Hepatocyte (in vitro differentiated cells): ENCODE measurements at regions not wholly inside any gene's neighbourhood (a gene's known extent, or its start where the extent isn't known, plus 50 kb on each side); places are given as distances from the start of the nearest gene placed in this dataset.

ENCODE experiments used
- DNase-seq: peaks from one replicate; pipeline ENCODE4 v3.0.0-alpha.2; 2016; ENCODE audit warnings: low spot score
- H2AFZ ChIP-seq: fragments of 200-600 bp; sonication (generic); 2 replicates; pipeline ENCODE4 v1.6.0; 2016; ENCODE audit warnings: antibody characterized with exemption, mild to moderate bottlenecking
- H3K27ac ChIP-seq: fragments of 200-600 bp; sonication (generic); 2 replicates; pipeline ENCODE4 v1.5.1; 2016; ENCODE audit warnings: mild to moderate bottlenecking
- H3K27me3 ChIP-seq: fragments of 200-600 bp; sonication (generic); 2 replicates; pipeline ENCODE4 v1.6.1; 2016
- H3K36me3 ChIP-seq: fragments of 200-600 bp; sonication (generic); replicated peaks from 2 replicates; pipeline ENCODE4 v1.5.1; 2016; ENCODE audit warnings: low read depth; ENCODE audit not compliant: insufficient read depth
- H3K4me1 ChIP-seq: fragments of 200-600 bp; sonication (generic); 2 replicates; pipeline ENCODE4 v1.5.1; 2016; ENCODE audit warnings: mild to moderate bottlenecking, moderate library complexity; ENCODE audit not compliant: insufficient read depth
- H3K4me2 ChIP-seq: fragments of 200-600 bp; sonication (generic); 2 replicates; pipeline ENCODE4 v1.6.0; 2016
- H3K4me3 ChIP-seq: fragments of 200-600 bp; sonication (generic); 2 replicates; pipeline ENCODE4 v1.5.1; 2016; ENCODE audit warnings: mild to moderate bottlenecking
- H3K79me2 ChIP-seq: fragments of 200-600 bp; sonication (generic); 2 replicates; pipeline ENCODE4 v1.6.0; 2017; ENCODE audit warnings: mild to moderate bottlenecking
- H3K9me2 ChIP-seq: fragments of 200-600 bp; sonication (generic); replicated peaks from 2 replicates; pipeline ENCODE4 v1.6.0; 2017; ENCODE audit warnings: mild to moderate bottlenecking; ENCODE audit not compliant: insufficient read depth
- H3K9me3 ChIP-seq: fragments of 200-600 bp; sonication (generic); 2 replicates; pipeline ENCODE4 v1.5.1; 2016; ENCODE audit warnings: low read depth, mild to moderate bottlenecking
- H4K20me1 ChIP-seq: fragments of 200-600 bp; sonication (generic); 2 replicates; pipeline ENCODE4 v1.6.0; 2016; ENCODE audit warnings: mild to moderate bottlenecking; ENCODE audit not compliant: insufficient read depth, poor library complexity, severe bottlenecking
- CTCF ChIP-seq: fragments of 200-600 bp; sonication (generic); IDR thresholded peaks from 2 replicates; pipeline ENCODE4 v1.5.1; 2016; ENCODE audit warnings: antibody characterized with exemption, mild to moderate bottlenecking; ENCODE audit not compliant: poor library complexity
- EZH2 ChIP-seq: fragments of 200-600 bp; sonication (generic); IDR thresholded peaks from 2 replicates; pipeline ENCODE4 v1.6.1; 2016; ENCODE audit warnings: antibody characterized with exemption, mild to moderate bottlenecking, borderline replicate concordance
- EZH2phosphoT487 ChIP-seq: fragments of 200-600 bp; sonication (generic); IDR thresholded peaks from one replicate; pipeline ENCODE4 v1.6.1; 2018; ENCODE audit warnings: antibody characterized with exemption, mild to moderate bottlenecking, low read depth, moderate library complexity; ENCODE audit not compliant: unreplicated experiment, severe bottlenecking
- WGBS: methylation state at CpG from one replicate; pipeline ENCODE4 v1.1.6; 2016; ENCODE audit warnings: low lambda C conversion rate; ENCODE audit errors: missing lambda C conversion rate; 5-methylcytosine and 5-hydroxymethylcytosine counted together

- H4K20me1 ChIP-seq: no peaks in the 10 kb centered on the region
- no peaks in the 10 kb centered on the region for H3K9me2 ChIP-seq
- no peak overlapping the region for H3K27ac ChIP-seq
- no peak for DNase-seq
- no peaks in the 10 kb centered on the region for H3K4me1 ChIP-seq
- no peaks in the 10 kb centered on the region for H3K27me3 ChIP-seq
- H2AFZ ChIP-seq: no peak overlapping the region
- H3K79me2 ChIP-seq: no peaks in the 10 kb centered on the region
- H3K9me3 ChIP-seq: no peaks in the 10 kb centered on the region
- H3K4me2 ChIP-seq: no peak overlapping the region
- WGBS: 64% methylated on average over 3 of the region's 3 CpGs
- H3K36me3 ChIP-seq: no peaks in the 10 kb centered on the region
- no peak overlapping the region for H3K4me3 ChIP-seq
- no peak for TF ChIP-seq CTCF
- no peak for TF ChIP-seq EZH2
- TF ChIP-seq EZH2phosphoT487: no peak
Observed at GRCh38 chr4:19285146-19285545, 966.6 kb upstream of the SLIT2 start.

- Histone ChIP-seq H3K4me3 (no peak overlapping the region), H3K9me2 (no peaks in the 10 kb centered on the region)
Observed at GRCh38 chr4:19278665-19279064, 973.0 kb upstream of the SLIT2 start.

GRCh38 chr4:19266566-19266965, 985.1 kb upstream of the SLIT2 start:
- DNase-seq: no peak
- no peaks in the 10 kb centered on the region for H3K27me3 ChIP-seq
- TF ChIP-seq EZH2 (no peak), EZH2phosphoT487 (no peak), CTCF (no peak)
- no peaks in the 10 kb centered on the region for H4K20me1 ChIP-seq
- no peak overlapping the region for H3K27ac ChIP-seq
- H3K9me2 ChIP-seq: no peaks in the 10 kb centered on the region
- no peaks in the 10 kb centered on the region for H3K4me1 ChIP-seq
- no peak overlapping the region for H3K4me2 ChIP-seq
- 42% methylated on average over 2 of the region's 2 CpGs for WGBS
- H3K36me3 ChIP-seq: no peaks in the 10 kb centered on the region
- no peaks in the 10 kb centered on the region for H3K9me3 ChIP-seq
- no peak overlapping the region for H2AFZ ChIP-seq
- no peak overlapping the region for H3K4me3 ChIP-seq
- H3K79me2 ChIP-seq: no peaks in the 10 kb centered on the region

More at GRCh38 chr4:19278665-19279064, 973.0 kb upstream of the SLIT2 start:
- no peak for TF ChIP-seq CTCF
- no peak for TF ChIP-seq EZH2
- no peak for TF ChIP-seq EZH2phosphoT487
- 93% methylated on average over 1 of the region's 1 CpG for WGBS
- H3K36me3 ChIP-seq: no peaks in the 10 kb centered on the region
- H3K27ac ChIP-seq: no peak overlapping the region
- no peak overlapping the region for H3K4me2 ChIP-seq
- no peaks in the 10 kb centered on the region for H3K27me3 ChIP-seq
- H3K79me2 ChIP-seq: no peaks in the 10 kb centered on the region
- DNase-seq: no peak
- no peaks in the 10 kb centered on the region for H4K20me1 ChIP-seq
- H3K4me1 ChIP-seq: no peaks in the 10 kb centered on the region
- H2AFZ ChIP-seq: no peak overlapping the region
- H3K9me3 ChIP-seq: no peaks in the 10 kb centered on the region

GRCh38 chr4:19262467-19262866, 989.2 kb upstream of the SLIT2 start:
- no peaks in the 10 kb centered on the region for H3K36me3 ChIP-seq
- no peaks in the 10 kb centered on the region for H3K79me2 ChIP-seq
- H3K4me1 ChIP-seq: no peaks in the 10 kb centered on the region
- 86% methylated on average over 2 of the region's 2 CpGs for WGBS
- no peak for TF ChIP-seq EZH2
- TF ChIP-seq EZH2phosphoT487: no peak
- TF ChIP-seq CTCF: no peak
- H3K4me2 ChIP-seq: no peak overlapping the region
- no peak for DNase-seq
- no peak overlapping the region for H3K4me3 ChIP-seq
- no peaks in the 10 kb centered on the region for H3K9me2 ChIP-seq
- no peak overlapping the region for H2AFZ ChIP-seq
- no peak overlapping the region for H3K27ac ChIP-seq
- no peaks in the 10 kb centered on the region for H3K27me3 ChIP-seq
- no peaks in the 10 kb centered on the region for H3K9me3 ChIP-seq
- no peaks in the 10 kb centered on the region for H4K20me1 ChIP-seq
